ENCODE measurements at regions not wholly inside any gene's neighbourhood (a gene's known extent, or its start where the extent isn't known, plus 50 kb on each side); places are given as distances from the start of the nearest gene placed in this dataset.
"Not testable (repeated sequence)": the region's sequence is repeated elsewhere in the genome, so short reads cannot be mapped to it uniquely, and the experiment has no call there.

DNA sequence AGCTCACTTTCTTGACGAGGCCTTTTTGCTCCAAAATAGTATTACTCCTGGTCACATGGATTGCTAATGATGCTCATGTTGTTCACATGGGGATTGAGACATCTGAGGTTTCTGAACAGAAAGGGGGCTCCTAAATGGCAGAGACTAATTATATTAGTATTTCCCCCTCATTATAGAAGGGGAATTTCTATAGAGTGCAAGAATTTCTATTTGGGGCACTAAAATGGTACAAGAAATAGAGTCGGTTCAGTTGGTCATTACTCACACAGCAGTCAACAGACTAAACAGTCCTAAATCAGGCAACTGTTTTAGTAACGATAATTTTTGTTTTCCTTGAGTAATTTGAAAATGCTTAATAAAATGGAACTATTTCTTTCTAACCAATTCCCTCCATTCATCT lies 108.9 kb downstream of the DACT1 start:
- H3K9me3 ChIP-seq (ENCODE audit: low read length): no peaks in the 10 kb centered on the region
- H3K4me3 ChIP-seq (ENCODE audit: low read depth, low read length, poor library complexity, severe bottlenecking): no peak overlapping the region
- H3K9me2 ChIP-seq (ENCODE audit: low read depth, low read length): no peaks in the 10 kb centered on the region
- no peaks in the 10 kb centered on the region for H4K20me1 ChIP-seq (ENCODE audit: insufficient read depth, low read length)
- no peak overlapping the region for H2AFZ ChIP-seq (ENCODE audit: low read length)
- no peaks in the 10 kb centered on the region for H3F3A ChIP-seq (ENCODE audit: insufficient read depth, low read length)
- H3K4me2 ChIP-seq (ENCODE audit: low read length): no peak overlapping the region
- H3K27me3 ChIP-seq (ENCODE audit: insufficient read depth, low read length): no peaks in the 10 kb centered on the region; the same call in 1 of the 2 replicates
- H3K9ac ChIP-seq (ENCODE audit: low read length): no peak overlapping the region
- no peak overlapping the region for H3K27ac ChIP-seq (ENCODE audit: low read depth, low read length, poor library complexity, severe bottlenecking)
- no peak for TF ChIP-seq EZH2 (IDR thresholded peaks at IDR 0.05; ENCODE audit: borderline replicate concordance, low read length)
- TF ChIP-seq, protein P1, sequence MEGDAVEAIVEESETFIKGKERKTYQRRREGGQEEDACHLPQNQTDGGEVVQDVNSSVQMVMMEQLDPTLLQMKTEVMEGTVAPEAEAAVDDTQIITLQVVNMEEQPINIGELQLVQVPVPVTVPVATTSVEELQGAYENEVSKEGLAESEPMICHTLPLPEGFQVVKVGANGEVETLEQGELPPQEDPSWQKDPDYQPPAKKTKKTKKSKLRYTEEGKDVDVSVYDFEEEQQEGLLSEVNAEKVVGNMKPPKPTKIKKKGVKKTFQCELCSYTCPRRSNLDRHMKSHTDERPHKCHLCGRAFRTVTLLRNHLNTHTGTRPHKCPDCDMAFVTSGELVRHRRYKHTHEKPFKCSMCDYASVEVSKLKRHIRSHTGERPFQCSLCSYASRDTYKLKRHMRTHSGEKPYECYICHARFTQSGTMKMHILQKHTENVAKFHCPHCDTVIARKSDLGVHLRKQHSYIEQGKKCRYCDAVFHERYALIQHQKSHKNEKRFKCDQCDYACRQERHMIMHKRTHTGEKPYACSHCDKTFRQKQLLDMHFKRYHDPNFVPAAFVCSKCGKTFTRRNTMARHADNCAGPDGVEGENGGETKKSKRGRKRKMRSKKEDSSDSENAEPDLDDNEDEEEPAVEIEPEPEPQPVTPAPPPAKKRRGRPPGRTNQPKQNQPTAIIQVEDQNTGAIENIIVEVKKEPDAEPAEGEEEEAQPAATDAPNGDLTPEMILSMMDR (IDR thresholded peaks at IDR 0.05; ENCODE audit: low read length): no peak
- H3K36me3 ChIP-seq (ENCODE audit: insufficient read depth, low read length): no peaks in the 10 kb centered on the region
- H3K79me2 ChIP-seq (ENCODE audit: insufficient read depth, low read length): no peaks in the 10 kb centered on the region
- no peaks in the 10 kb centered on the region for H3K4me1 ChIP-seq (ENCODE audit: insufficient read depth, low read length, severe bottlenecking)

GRCh38 chr14:58747181-58747580 lies 109.4 kb downstream of the DACT1 start:
- H3K4me2 ChIP-seq (ENCODE audit: low read length): no peak overlapping the region
- no peak overlapping the region for H3K4me3 ChIP-seq (ENCODE audit: low read depth, low read length, poor library complexity, severe bottlenecking)
- H3F3A ChIP-seq (ENCODE audit: insufficient read depth, low read length): no peaks in the 10 kb centered on the region
- no peaks in the 10 kb centered on the region for H3K36me3 ChIP-seq (ENCODE audit: insufficient read depth, low read length)
- no peak overlapping the region for H2AFZ ChIP-seq (ENCODE audit: low read length)
- no peaks in the 10 kb centered on the region for H3K9me2 ChIP-seq (ENCODE audit: low read depth, low read length)
- no peaks in the 10 kb centered on the region for H3K9me3 ChIP-seq (ENCODE audit: low read length)
- no peaks in the 10 kb centered on the region for H3K4me1 ChIP-seq (ENCODE audit: insufficient read depth, low read length, severe bottlenecking)
- no peak overlapping the region for H3K9ac ChIP-seq (ENCODE audit: low read length)
- TF ChIP-seq EZH2 (IDR thresholded peaks at IDR 0.05; ENCODE audit: borderline replicate concordance, low read length): no peak
- TF ChIP-seq, protein P1 (IDR thresholded peaks at IDR 0.05; ENCODE audit: low read length): no peak
- no peaks in the 10 kb centered on the region for H4K20me1 ChIP-seq (ENCODE audit: insufficient read depth, low read length)
- H3K79me2 ChIP-seq (ENCODE audit: insufficient read depth, low read length): no peaks in the 10 kb centered on the region
- no peaks in the 10 kb centered on the region; the same call in 1 of the 2 replicates for H3K27me3 ChIP-seq (ENCODE audit: insufficient read depth, low read length)
- H3K27ac ChIP-seq (ENCODE audit: low read depth, low read length, poor library complexity, severe bottlenecking): no peak overlapping the region

GRCh38 chr14:58748251-58748650 lies 110.5 kb downstream of the DACT1 start:
- H3K4me1 ChIP-seq (ENCODE audit: insufficient read depth, low read length, severe bottlenecking); H3K27ac ChIP-seq (ENCODE audit: low read depth, low read length, poor library complexity, severe bottlenecking); H3K9me2 ChIP-seq (ENCODE audit: low read depth, low read length); H3K9me3 ChIP-seq (ENCODE audit: low read length); H3K36me3 ChIP-seq (ENCODE audit: insufficient read depth, low read length); H3K79me2 ChIP-seq (ENCODE audit: insufficient read depth, low read length); H3K4me2 ChIP-seq (ENCODE audit: low read length); H3K9ac ChIP-seq (ENCODE audit: low read length); H2AFZ ChIP-seq (ENCODE audit: low read length); H3K27me3 ChIP-seq (ENCODE audit: insufficient read depth, low read length); H4K20me1 ChIP-seq (ENCODE audit: insufficient read depth, low read length); H3F3A ChIP-seq (ENCODE audit: insufficient read depth, low read length); H3K4me3 ChIP-seq (ENCODE audit: low read depth, low read length, poor library complexity, severe bottlenecking): not testable (repeated sequence)

DNA sequence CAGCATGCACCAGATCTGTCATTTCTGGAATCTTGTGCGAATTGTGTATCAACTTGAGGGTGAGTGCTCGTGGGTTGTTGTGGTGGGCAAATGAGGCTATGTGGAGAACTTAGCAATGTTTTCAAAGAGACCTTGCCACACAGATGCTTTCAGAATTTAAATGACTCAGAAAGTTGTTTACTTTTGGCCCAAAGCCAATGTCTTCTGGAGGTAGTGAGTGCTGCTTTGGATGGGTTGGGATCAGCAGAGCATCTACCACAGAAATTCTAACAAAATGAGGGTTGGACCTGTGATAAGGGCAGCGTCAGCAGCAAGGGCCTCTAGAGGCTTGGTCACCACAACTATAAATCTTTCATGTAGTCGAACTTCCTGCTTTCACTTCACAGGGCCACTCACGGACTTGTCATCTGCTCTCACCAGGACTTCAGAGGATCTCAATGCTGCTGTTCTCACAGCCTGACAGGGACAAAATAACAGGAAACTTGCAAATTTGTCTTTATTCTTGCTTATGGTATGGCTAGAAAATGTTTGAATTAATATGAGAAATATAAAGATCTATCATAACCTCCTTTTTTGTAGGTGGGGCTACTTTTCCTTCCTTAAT lies 111.4 kb downstream of the DACT1 start:
- no peaks in the 10 kb centered on the region for H3K79me2 ChIP-seq (ENCODE audit: insufficient read depth, low read length)
- no peak overlapping the region for H3K9ac ChIP-seq (ENCODE audit: low read length)
- TF ChIP-seq EZH2 (IDR thresholded peaks at IDR 0.05; ENCODE audit: borderline replicate concordance, low read length): no peak
- TF ChIP-seq, protein P1 (IDR thresholded peaks at IDR 0.05; ENCODE audit: low read length): no peak
- no peaks in the 10 kb centered on the region for H3K9me3 ChIP-seq (ENCODE audit: low read length)
- no peaks in the 10 kb centered on the region for H3K4me1 ChIP-seq (ENCODE audit: insufficient read depth, low read length, severe bottlenecking)
- H3K27ac ChIP-seq (ENCODE audit: low read depth, low read length, poor library complexity, severe bottlenecking): no peak overlapping the region
- no peaks in the 10 kb centered on the region for H3K9me2 ChIP-seq (ENCODE audit: low read depth, low read length)
- no peak overlapping the region for H3K4me2 ChIP-seq (ENCODE audit: low read length)
- no peaks in the 10 kb centered on the region for H4K20me1 ChIP-seq (ENCODE audit: insufficient read depth, low read length)
- no peaks in the 10 kb centered on the region; the same call in 1 of the 2 replicates for H3K27me3 ChIP-seq (ENCODE audit: insufficient read depth, low read length)
- no peaks in the 10 kb centered on the region for H3K36me3 ChIP-seq (ENCODE audit: insufficient read depth, low read length)
- H2AFZ ChIP-seq (ENCODE audit: low read length): no peak overlapping the region
- H3K4me3 ChIP-seq (ENCODE audit: low read depth, low read length, poor library complexity, severe bottlenecking): no peak overlapping the region
- no peaks in the 10 kb centered on the region for H3F3A ChIP-seq (ENCODE audit: insufficient read depth, low read length)

Data from OCI-LY1 (cell line).